ENCODE measurements at regions not wholly inside any gene's neighbourhood (a gene's known extent, or its start where the extent isn't known, plus 50 kb on each side); places are given as distances from the start of the nearest gene placed in this dataset.

GRCh38 chr19:56994251-56995017, 125.4 kb upstream of the USP29 start:
- TF ChIP-seq ZBTB7A (IDR thresholded peaks at IDR 0.05; ENCODE audit: borderline replicate concordance, control insufficient read depth, low read depth, low read length) (no peak), ZBED1 (IDR thresholded peaks at IDR 0.05) (no peak), CTCF (IDR thresholded peaks at IDR 0.05 in 2 of 3, conservative IDR thresholded peaks at IDR 0.05 in 1 of 3; ENCODE audit: insufficient read depth in 2 of 3, low read depth in 1 of 3, low read length in 3 of 3) (no peak), ZBTB26 (CRISPR knock-in tag; IDR thresholded peaks at IDR 0.05) (no peak), ATF3 (IDR thresholded peaks at IDR 0.05) (no peak), ATF3 (CRISPR knock-in tag; conservative IDR thresholded peaks at IDR 0.05) (no peak), TARDBP (IDR thresholded peaks at IDR 0.05) (no peak), DLX4 (CRISPR knock-in tag; IDR thresholded peaks at IDR 0.05) (no peak), POLR2AphosphoS5 (IDR thresholded peaks at IDR 0.05; ENCODE audit: control insufficient read depth, insufficient read depth, low read depth, low read length) (no peak), SMAD1 (IDR thresholded peaks at IDR 0.05; ENCODE audit: low read depth, low read length, partially characterized antibody) (no peak), PTBP1 (IDR thresholded peaks at IDR 0.05; ENCODE audit: low read depth, low read length) (no peak), MYC (IDR thresholded peaks at IDR 0.05; ENCODE audit: low read depth, low read length) (no peak), MYC (CRISPR knock-in tag; IDR thresholded peaks at IDR 0.05; ENCODE audit: borderline replicate concordance, low read depth) (no peak), AFF4 (CRISPR knock-in tag; IDR thresholded peaks at IDR 0.05) (no peak), ARID3A (IDR thresholded peaks at IDR 0.05; ENCODE audit: borderline replicate concordance, low read depth, low read length) (no peak)

Measured in K562 (cell line).